Vagina (tissue), 2 donors: ENCODE measurements at regions not wholly inside any gene's neighbourhood (a gene's known extent, or its start where the extent isn't known, plus 50 kb on each side); places are given as distances from the start of the nearest gene placed in this dataset.

ENCODE experiments used
- CTCF ChIP-seq, 3 experiments: fragments of 450-650 bp in 2 of 3; fragments of 200-600 bp in 1 of 3; sonication (generic) in 1 of 3; IDR thresholded peaks; one replicate each; pipeline ENCODE4 v1.5.1; 2017 to 2019; ENCODE audit warnings: antibody characterized with exemption in 3 of 3, mild to moderate bottlenecking in 2 of 3, moderate library complexity in 2 of 3
- POLR2A ChIP-seq, 2 donors: fragments of 450-650 bp; IDR thresholded peaks; one replicate each; pipeline ENCODE4 v1.6.1; 2017; ENCODE audit warnings: antibody characterized with exemption in 2 of 2, mild to moderate bottlenecking in 2 of 2, moderate library complexity in 2 of 2

- no peak for TF ChIP-seq CTCF (IDR thresholded peaks at IDR 0.05)
- TF ChIP-seq POLR2A (IDR thresholded peaks at IDR 0.05): no peak
These were observed 125.9 kb upstream of the MLIP start for GRCh38 chr6:53985366-53985765.
